Keratinocyte (primary cell): ENCODE measurements at regions not wholly inside any gene's neighbourhood (a gene's known extent, or its start where the extent isn't known, plus 50 kb on each side); places are given as distances from the start of the nearest gene placed in this dataset.

Experiments used
- DNase-seq: peaks from one replicate; pipeline ENCODE4 v3.0.0-alpha.2; 2011; ENCODE audit warnings: low read depth, missing footprints, low spot score
- FAIRE-seq: peaks from 2 replicates; lab custom pipeline; 2011; peaks lifted over from hg19 to GRCh38; lab: Jason Lieb, UNC
- H2AFZ ChIP-seq: 2 replicates; pipeline ENCODE4 v1.6.0; 2012; ENCODE audit warnings: low read length, control low read depth, inconsistent platforms; ENCODE audit not compliant: control insufficient read depth
- H3K27ac ChIP-seq: 2 replicates; pipeline ENCODE4 v1.5.1; 2011; ENCODE audit warnings: low read length; ENCODE audit not compliant: control insufficient read depth, insufficient read depth
- H3K27me3 ChIP-seq: 3 replicates; pipeline ENCODE4 v1.6.0; 2011; ENCODE audit warnings: low read length; ENCODE audit not compliant: control insufficient read depth, insufficient read depth; ENCODE audit errors: extremely low read depth
- H3K36me3 ChIP-seq, 2 experiments: 2 replicates in 1 of 2; 3 replicates in 1 of 2; pipeline ENCODE4 v1.5.1; 2011; ENCODE audit warnings: low read length in 2 of 2, mild to moderate bottlenecking in 1 of 2; ENCODE audit not compliant: control insufficient read depth in 2 of 2, insufficient read depth in 2 of 2; ENCODE audit errors: extremely low read depth in 1 of 2
- H3K4me1 ChIP-seq: 3 replicates; pipeline ENCODE4 v1.5.1; 2011; ENCODE audit warnings: low read length; ENCODE audit not compliant: control insufficient read depth, insufficient read depth; ENCODE audit errors: extremely low read depth
- H3K4me2 ChIP-seq: 3 replicates; pipeline ENCODE4 v1.6.0; 2011; ENCODE audit warnings: low read depth, low read length; ENCODE audit not compliant: control insufficient read depth, insufficient read depth; ENCODE audit errors: extremely low read depth
- H3K4me3 ChIP-seq, 3 experiments: fragments of 200-600 bp in 1 of 3; sonication (generic) in 1 of 3; 2 replicates in 2 of 3; 3 replicates in 1 of 3; pipeline ENCODE4 v1.5.1; 2011 to 2016; ENCODE audit warnings: low read length in 3 of 3, mild to moderate bottlenecking in 3 of 3, control low read depth in 2 of 3, inconsistent platforms in 1 of 3, low read depth in 1 of 3, mixed read lengths in 1 of 3, mixed run types in 1 of 3, moderate library complexity in 1 of 3; ENCODE audit not compliant: control insufficient read depth in 2 of 3, insufficient read depth in 2 of 3; ENCODE audit errors: extremely low read depth in 1 of 3
- H3K79me2 ChIP-seq: 2 replicates; pipeline ENCODE4 v1.6.0; 2012; ENCODE audit warnings: low read length; ENCODE audit not compliant: control insufficient read depth, insufficient read depth
- H3K9ac ChIP-seq: 3 replicates; pipeline ENCODE4 v1.6.0; 2011; ENCODE audit warnings: low read length; ENCODE audit not compliant: control insufficient read depth, insufficient read depth; ENCODE audit errors: extremely low read depth
- H3K9me1 ChIP-seq: 3 replicates; pipeline ENCODE4 v1.6.0; 2011; ENCODE audit warnings: low read length; ENCODE audit not compliant: control insufficient read depth, insufficient read depth; ENCODE audit errors: extremely low read depth
- H3K9me3 ChIP-seq: 2 replicates; pipeline ENCODE4 v1.5.1; 2012; ENCODE audit warnings: low read depth, low read length; ENCODE audit not compliant: control insufficient read depth
- H4K20me1 ChIP-seq: 3 replicates; pipeline ENCODE4 v1.6.0; 2011; ENCODE audit warnings: low read length; ENCODE audit not compliant: control insufficient read depth, insufficient read depth; ENCODE audit errors: extremely low read depth
- CTCF ChIP-seq, 3 experiments: IDR thresholded peaks in 1 of 3; conservative IDR thresholded peaks in 1 of 3; optimal IDR thresholded peaks in 1 of 3; 2 replicates in 2 of 3; 3 replicates in 1 of 3; pipeline versions ENCODE3 to v1.5.1; 2011; ENCODE audit warnings: low read length in 3 of 3, mild to moderate bottlenecking in 3 of 3, moderate library complexity in 2 of 3, control low read depth in 1 of 3, inconsistent platforms in 1 of 3; ENCODE audit not compliant: insufficient read depth in 2 of 3; ENCODE audit errors: extremely low read depth in 1 of 3
- EZH2 ChIP-seq: IDR thresholded peaks from one replicate; pipeline ENCODE4 v1.6.1; 2012; ENCODE audit warnings: inconsistent platforms, mild to moderate bottlenecking, low read length, moderate library complexity
- dilution Hi-C: fragments of 300-500 bp; cut with MboI; formaldehyde crosslinking; loops from one replicate; pipeline ENCODE4 v1.7.0; 2020; ENCODE audit warnings: low sequenced_read_pairs; ENCODE audit not compliant: extremely low pct_ligation_motif_present

GRCh38 chr1:43052786-43053439, 94.2 kb upstream of the SLC2A1 start:
- no peaks in the 10 kb centered on the region for H3K9me3 ChIP-seq
- dilution Hi-C loops = no loop called here
- no peak overlapping the region for H3K4me3 ChIP-seq
- peaks cover 4% of the 10 kb centered on the region for H3K9me1 ChIP-seq
- no peak for TF ChIP-seq EZH2
- H4K20me1 ChIP-seq = no peaks in the 10 kb centered on the region
- peaks cover 57% of the 10 kb centered on the region for H3K4me1 ChIP-seq
- no peak overlapping the region for H2AFZ ChIP-seq
- H3K79me2 ChIP-seq = no peaks in the 10 kb centered on the region
- no peaks in the 10 kb centered on the region for H3K36me3 ChIP-seq
- H3K9ac ChIP-seq = no peak overlapping the region
- no peak overlapping the region for H3K4me2 ChIP-seq
- no peak for FAIRE-seq
- no peak for DNase-seq
- H3K27ac ChIP-seq = no peak overlapping the region
- no peaks in the 10 kb centered on the region for H3K27me3 ChIP-seq

- peaks cover 4% of the 10 kb centered on the region for H3K9me1 ChIP-seq
- no peak overlapping the region for H3K9ac ChIP-seq
- no peaks in the 10 kb centered on the region for H3K79me2 ChIP-seq
- no peaks in the 10 kb centered on the region for H4K20me1 ChIP-seq
- dilution Hi-C loops = no loop called here
- no peaks in the 10 kb centered on the region for H3K36me3 ChIP-seq
- H3K4me2 ChIP-seq = no peak overlapping the region
- H3K4me1 ChIP-seq = peaks cover 53% of the 10 kb centered on the region
- H2AFZ ChIP-seq = no peak overlapping the region
- FAIRE-seq = peak; percentile 44
- H3K27ac ChIP-seq = no peak overlapping the region
- no peak overlapping the region for H3K4me3 ChIP-seq
- no peak for DNase-seq
- H3K27me3 ChIP-seq = no peaks in the 10 kb centered on the region
- H3K9me3 ChIP-seq = no peaks in the 10 kb centered on the region
- TF ChIP-seq CTCF (optimal IDR thresholded peaks at IDR 0.05 in 1 of 3, IDR thresholded peaks at IDR 0.05 in 1 of 3, conservative IDR thresholded peaks at IDR 0.05 in 1 of 3; ENCODE audit: extremely low read depth in 1 of 3, insufficient read depth in 2 of 3, low read length in 3 of 3) (no peak), EZH2 (no peak)
Measured at GRCh38 chr1:43052322-43052721, 93.7 kb upstream of the SLC2A1 start.

GRCh38 chr1:43049481-43049880, 90.8 kb upstream of the SLC2A1 start:
- dilution Hi-C loops = no loop called here
- TF ChIP-seq CTCF (optimal IDR thresholded peaks at IDR 0.05 in 1 of 3, IDR thresholded peaks at IDR 0.05 in 1 of 3, conservative IDR thresholded peaks at IDR 0.05 in 1 of 3; ENCODE audit: extremely low read depth in 1 of 3, insufficient read depth in 2 of 3, low read length in 3 of 3) (no peak), EZH2 (no peak)
- no peak for DNase-seq
- Histone ChIP-seq H3K4me2 (peak overlapping the region; percentile 23), H3K4me3 (no peak overlapping the region), H3K9me3 (no peaks in the 10 kb centered on the region), H3K9ac (peak overlapping the region; percentile 23), H3K27ac (peak overlapping the region; percentile 66), H3K9me1 (peaks cover 4% of the 10 kb centered on the region), H3K79me2 (no peaks in the 10 kb centered on the region), H3K4me1 (peaks cover 32% of the 10 kb centered on the region), H2AFZ (peak overlapping the region; percentile 54), H3K27me3 (no peaks in the 10 kb centered on the region), H4K20me1 (no peaks in the 10 kb centered on the region), H3K36me3 (no peaks in the 10 kb centered on the region)
- FAIRE-seq = peak; percentile 61
